Activated T-helper 2 cell treated with anti-CD3 and anti-CD28 coated beads, Interferon-gamma antibody, Interleukin-2, Interleukin-4, amounts not matched to agents 10 μg/mL and 5 μg/mL and 100 μg/mL, durations not matched to agents 14 hours and 24 hours and 36 hours (primary cell): ENCODE measurements at regions not wholly inside any gene's neighbourhood (a gene's known extent, or its start where the extent isn't known, plus 50 kb on each side); places are given as distances from the start of the nearest gene placed in this dataset.

Source experiments
- DNase-seq: peaks from one replicate; pipeline ENCODE4 v3.0.0; 2021; ENCODE audit warnings: low spot score
- H3K27ac Mint-ChIP-seq: one replicate; pipeline ENCODE4 v1.8.0; 2021; ENCODE audit warnings: mixed read lengths
- H3K27me3 Mint-ChIP-seq: one replicate; pipeline ENCODE4 v1.8.0; 2021; ENCODE audit warnings: low read depth, mixed read lengths
- H3K36me3 Mint-ChIP-seq: one replicate; pipeline ENCODE4 v1.8.0; 2021; ENCODE audit warnings: low read depth, mixed read lengths
- H3K4me1 Mint-ChIP-seq: one replicate; pipeline ENCODE4 v1.8.0; 2021; ENCODE audit warnings: low read depth, mixed read lengths
- H3K4me3 Mint-ChIP-seq: one replicate; pipeline ENCODE4 v1.8.0; 2021; ENCODE audit warnings: low read depth, mild to moderate bottlenecking, moderate library complexity, mixed read lengths
- H3K9me3 Mint-ChIP-seq: one replicate; pipeline ENCODE4 v1.8.0; 2021; ENCODE audit warnings: mixed read lengths
- intact Hi-C: fragments of 100-400 bp; cut with micrococcal nuclease; formaldehyde crosslinking; loops from one replicate; pipeline ENCODE4 v1.15.1; 2023

GRCh38 chr3:1723726-1724125 lies 374.9 kb upstream of the CNTN4 start:
- H3K4me3 Mint-ChIP-seq: no peak overlapping the region
- H3K27ac Mint-ChIP-seq: no peak overlapping the region
- H3K27me3 Mint-ChIP-seq: no peaks in the 10 kb centered on the region
- intact Hi-C loops: no loop called here
- H3K4me1 Mint-ChIP-seq: no peaks in the 10 kb centered on the region
- no peak for DNase-seq
- H3K36me3 Mint-ChIP-seq: no peaks in the 10 kb centered on the region
- peaks cover 14% of the 10 kb centered on the region for H3K9me3 Mint-ChIP-seq

GRCh38 chr3:1726741-1727140 lies 371.9 kb upstream of the CNTN4 start:
- no peaks in the 10 kb centered on the region for H3K36me3 Mint-ChIP-seq
- no peak overlapping the region for H3K27ac Mint-ChIP-seq
- no peaks in the 10 kb centered on the region for H3K27me3 Mint-ChIP-seq
- H3K4me3 Mint-ChIP-seq: no peak overlapping the region
- DNase-seq: no peak
- intact Hi-C loops: no loop called here
- no peaks in the 10 kb centered on the region for H3K4me1 Mint-ChIP-seq
- H3K9me3 Mint-ChIP-seq: peaks cover 19% of the 10 kb centered on the region

- intact Hi-C loops: no loop called here
- H3K36me3 Mint-ChIP-seq: no peaks in the 10 kb centered on the region
- H3K27ac Mint-ChIP-seq: no peak overlapping the region
- H3K9me3 Mint-ChIP-seq: peaks cover 18% of the 10 kb centered on the region
- no peaks in the 10 kb centered on the region for H3K4me1 Mint-ChIP-seq
- DNase-seq: no peak
- H3K4me3 Mint-ChIP-seq: no peak overlapping the region
- no peaks in the 10 kb centered on the region for H3K27me3 Mint-ChIP-seq
Measured at GRCh38 chr3:1727242-1727641, 371.4 kb upstream of the CNTN4 start.

GRCh38 chr3:1728510-1728909 lies 370.2 kb upstream of the CNTN4 start:
- intact Hi-C loops: no loop called here
- Mint-ChIP-seq H3K4me3 (no peak overlapping the region), H3K27me3 (no peaks in the 10 kb centered on the region), H3K36me3 (no peaks in the 10 kb centered on the region), H3K4me1 (no peaks in the 10 kb centered on the region), H3K9me3 (peaks cover 23% of the 10 kb centered on the region), H3K27ac (no peak overlapping the region)
- no peak for DNase-seq

- Mint-ChIP-seq H3K27ac (no peak overlapping the region), H3K27me3 (no peaks in the 10 kb centered on the region), H3K36me3 (no peaks in the 10 kb centered on the region), H3K9me3 (peaks cover 26% of the 10 kb centered on the region), H3K4me3 (no peak overlapping the region), H3K4me1 (no peaks in the 10 kb centered on the region)
- no peak for DNase-seq
- intact Hi-C loops: no loop called here
Measured at GRCh38 chr3:1734494-1735122, 364.1 kb upstream of the CNTN4 start.

- Mint-ChIP-seq H3K9me3 (peaks cover 18% of the 10 kb centered on the region), H3K4me1 (no peaks in the 10 kb centered on the region), H3K27me3 (no peaks in the 10 kb centered on the region), H3K4me3 (no peak overlapping the region), H3K27ac (no peak overlapping the region), H3K36me3 (no peaks in the 10 kb centered on the region)
- no peak for DNase-seq
- intact Hi-C loops: no loop called here
Measured at GRCh38 chr3:1752205-1752604, 346.5 kb upstream of the CNTN4 start.

GRCh38 chr3:1766384-1766783 lies 332.3 kb upstream of the CNTN4 start:
- H3K36me3 Mint-ChIP-seq: no peaks in the 10 kb centered on the region
- H3K4me3 Mint-ChIP-seq: no peak overlapping the region
- H3K27ac Mint-ChIP-seq: no peak overlapping the region
- intact Hi-C loops: no loop called here
- H3K4me1 Mint-ChIP-seq: no peaks in the 10 kb centered on the region
- H3K9me3 Mint-ChIP-seq: peaks cover 24% of the 10 kb centered on the region
- DNase-seq: no peak
- no peaks in the 10 kb centered on the region for H3K27me3 Mint-ChIP-seq

- no peaks in the 10 kb centered on the region for H3K4me1 Mint-ChIP-seq
- intact Hi-C loops: no loop called here
- no peaks in the 10 kb centered on the region for H3K27me3 Mint-ChIP-seq
- no peak overlapping the region for H3K27ac Mint-ChIP-seq
- DNase-seq: no peak
- H3K9me3 Mint-ChIP-seq: peaks cover 42% of the 10 kb centered on the region
- H3K36me3 Mint-ChIP-seq: no peaks in the 10 kb centered on the region
- H3K4me3 Mint-ChIP-seq: no peak overlapping the region
Measured at GRCh38 chr3:1773679-1774078, 325.0 kb upstream of the CNTN4 start.

- Mint-ChIP-seq H3K36me3 (no peaks in the 10 kb centered on the region), H3K27me3 (no peaks in the 10 kb centered on the region), H3K27ac (no peak overlapping the region), H3K9me3 (peaks cover 39% of the 10 kb centered on the region), H3K4me1 (no peaks in the 10 kb centered on the region), H3K4me3 (no peak overlapping the region)
- no peak for DNase-seq
- intact Hi-C loops: no loop called here
Measured at GRCh38 chr3:1774597-1774996, 324.1 kb upstream of the CNTN4 start.

- H3K4me3 Mint-ChIP-seq: no peak overlapping the region
- H3K36me3 Mint-ChIP-seq: no peaks in the 10 kb centered on the region
- no peaks in the 10 kb centered on the region for H3K27me3 Mint-ChIP-seq
- intact Hi-C loops: no loop called here
- DNase-seq: no peak
- H3K4me1 Mint-ChIP-seq: no peaks in the 10 kb centered on the region
- peaks cover 34% of the 10 kb centered on the region for H3K9me3 Mint-ChIP-seq
- H3K27ac Mint-ChIP-seq: no peak overlapping the region
Measured at GRCh38 chr3:1775321-1775720, 323.3 kb upstream of the CNTN4 start.

GRCh38 chr3:1783995-1784394 lies 314.7 kb upstream of the CNTN4 start:
- Mint-ChIP-seq H3K9me3 (peaks cover 20% of the 10 kb centered on the region), H3K36me3 (no peaks in the 10 kb centered on the region), H3K4me3 (no peak overlapping the region), H3K27ac (no peak overlapping the region), H3K4me1 (no peaks in the 10 kb centered on the region), H3K27me3 (no peaks in the 10 kb centered on the region)
- no peak for DNase-seq
- intact Hi-C loops: no loop called here

GRCh38 chr3:1787094-1787493 lies 311.6 kb upstream of the CNTN4 start:
- Mint-ChIP-seq H3K4me1 (no peaks in the 10 kb centered on the region), H3K9me3 (peaks cover 25% of the 10 kb centered on the region), H3K27ac (no peak overlapping the region), H3K36me3 (no peaks in the 10 kb centered on the region), H3K27me3 (no peaks in the 10 kb centered on the region), H3K4me3 (no peak overlapping the region)
- no peak for DNase-seq
- intact Hi-C loops: no loop called here

GRCh38 chr3:1792466-1792865 lies 306.2 kb upstream of the CNTN4 start:
- Mint-ChIP-seq H3K4me3 (no peak overlapping the region), H3K9me3 (peaks cover 7% of the 10 kb centered on the region), H3K4me1 (no peaks in the 10 kb centered on the region), H3K36me3 (no peaks in the 10 kb centered on the region), H3K27me3 (no peaks in the 10 kb centered on the region), H3K27ac (no peak overlapping the region)
- intact Hi-C loops: no loop called here
- DNase-seq: no peak
